Muscle of leg (tissue), 3 donors: ENCODE measurements at regions not wholly inside any gene's neighbourhood (a gene's known extent, or its start where the extent isn't known, plus 50 kb on each side); places are given as distances from the start of the nearest gene placed in this dataset.
A peak's percentile ranks its signal among the peaks of the same experiment; 100 is the strongest.

Source experiments
- DNase-seq: peaks from one replicate; pipeline ENCODE4 v3.0.0; 2013
- H3K27ac ChIP-seq: one replicate; pipeline ENCODE4 v1.5.1; 2013; ENCODE audit warnings: mild to moderate bottlenecking, low read length, control low read depth
- H3K27me3 ChIP-seq: one replicate; pipeline ENCODE4 v1.6.1; 2013; ENCODE audit warnings: low read length; ENCODE audit not compliant: control insufficient read depth, insufficient read depth
- H3K36me3 ChIP-seq: one replicate; pipeline ENCODE4 v1.6.1; 2013; ENCODE audit warnings: low read length; ENCODE audit not compliant: control insufficient read depth, insufficient read depth
- H3K4me1 ChIP-seq: one replicate; pipeline ENCODE4 v1.6.1; 2013; ENCODE audit warnings: low read length; ENCODE audit not compliant: control insufficient read depth, insufficient read depth
- H3K4me3 ChIP-seq: one replicate; pipeline ENCODE4 v1.5.1; 2013; ENCODE audit warnings: low read length, control low read depth
- H3K9me3 ChIP-seq: replicated peaks from 2 replicates; pipeline ENCODE4 v1.6.1; 2013; ENCODE audit warnings: low read depth, low read length; ENCODE audit not compliant: control insufficient read depth
- WGBS: methylation state at CpG from one replicate; pipeline ENCODE4 v1.1.5; 2013; ENCODE audit warnings: missing lambda C conversion rate; ENCODE audit not compliant: insufficient coverage; 5-methylcytosine and 5-hydroxymethylcytosine counted together

DNA sequence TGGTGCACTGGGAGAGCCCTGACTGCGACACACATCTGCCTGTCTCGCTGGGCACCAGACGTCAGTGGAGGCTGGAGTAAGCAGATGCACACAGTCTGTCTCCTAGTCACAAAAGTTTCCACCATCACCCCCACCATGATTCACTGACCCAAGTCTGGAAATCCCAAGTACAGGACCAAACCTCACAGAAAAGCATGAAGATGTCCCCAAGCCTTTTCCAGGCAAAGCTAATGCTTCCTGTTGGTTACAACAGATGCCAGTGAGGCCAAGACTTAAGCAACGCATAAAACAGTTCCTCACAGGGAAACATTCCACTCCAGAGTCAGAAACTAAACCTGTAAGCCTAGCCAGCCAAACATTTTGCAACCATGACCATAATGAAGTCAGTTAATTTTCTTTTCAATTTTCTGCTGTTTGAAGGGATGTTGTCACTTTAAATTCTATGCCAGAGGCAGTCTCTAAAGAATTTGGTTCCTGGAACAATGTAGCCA, 259.3 kb upstream of the SLC30A5 start:
- WGBS, result 62% methylated on average over 3 of the region's 4 CpGs
- no peaks in the 10 kb centered on the region for H3K4me1 ChIP-seq
- no peaks in the 10 kb centered on the region for H3K27me3 ChIP-seq
- no peaks in the 10 kb centered on the region for H3K36me3 ChIP-seq
- peak; percentile 68 for DNase-seq
- no peak overlapping the region for H3K4me3 ChIP-seq
- H3K27ac ChIP-seq, result peak overlapping the region; percentile 31
- H3K9me3 ChIP-seq, result no peaks in the 10 kb centered on the region

DNA sequence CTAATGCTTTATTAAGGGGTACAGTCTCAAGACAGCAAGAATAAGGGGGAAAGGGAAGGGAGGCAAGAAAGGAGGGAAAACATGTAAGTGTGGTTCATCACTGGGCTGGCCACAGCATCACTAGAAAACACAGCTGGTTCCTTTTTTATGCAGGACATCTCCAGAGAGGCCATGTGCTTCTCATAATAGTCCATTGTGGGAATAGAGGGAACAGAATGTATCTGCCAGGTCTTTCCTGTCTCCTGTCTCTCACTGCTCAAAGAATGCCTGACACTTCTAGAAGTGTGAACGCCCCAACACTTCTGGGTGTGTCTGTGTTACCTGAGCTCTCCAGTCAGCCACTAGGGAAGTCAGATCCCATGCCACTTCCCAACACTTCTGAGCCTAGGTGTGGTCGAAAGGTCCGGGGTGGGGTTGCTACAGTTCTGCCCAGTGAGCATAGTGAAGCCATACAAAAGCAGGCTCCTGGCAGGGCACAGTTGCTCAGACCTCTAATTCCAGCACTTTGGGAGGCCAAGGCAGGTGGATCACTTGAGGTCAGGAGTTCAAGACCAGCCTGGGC, 255.6 kb upstream of the SLC30A5 start:
- Histone ChIP-seq H3K36me3 (no peaks in the 10 kb centered on the region), H3K9me3 (no peaks in the 10 kb centered on the region), H3K4me3 (no peak overlapping the region), H3K27ac (no peak overlapping the region), H3K27me3 (no peaks in the 10 kb centered on the region), H3K4me1 (no peaks in the 10 kb centered on the region)
- no peak for DNase-seq
- WGBS, result 87% methylated on average over 3 of the region's 3 CpGs

DNA sequence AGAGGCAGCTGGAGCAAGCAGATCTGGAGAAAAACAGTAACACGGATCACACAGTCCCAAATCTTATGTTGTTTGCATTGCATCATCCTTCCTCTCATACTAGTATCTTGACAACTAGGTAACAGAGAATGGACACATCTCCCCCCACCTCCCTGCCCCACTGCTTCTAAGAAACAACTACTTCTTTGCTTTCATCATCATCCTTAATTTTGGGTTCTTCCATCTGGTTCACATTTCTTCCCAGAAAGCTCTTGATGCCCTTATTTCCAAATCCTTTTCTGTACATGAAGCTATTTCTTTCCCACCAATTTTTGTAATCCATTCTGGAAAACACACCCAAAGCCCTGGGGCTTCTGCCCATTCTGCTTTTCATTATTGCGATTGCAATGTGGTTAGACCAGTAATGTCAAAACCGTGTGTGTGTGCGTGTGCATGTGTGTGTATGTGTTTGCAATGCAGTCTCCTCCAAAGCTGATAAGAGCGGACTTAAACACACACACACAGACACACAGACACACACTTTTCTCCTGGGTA, 254.7 kb upstream of the SLC30A5 start:
- WGBS, result no CpG with 5 or more reads among the region's 5 CpGs
- peak; percentile 44 for DNase-seq
- no peaks in the 10 kb centered on the region for H3K36me3 ChIP-seq
- H3K27ac ChIP-seq, result no peak overlapping the region
- H3K4me1 ChIP-seq, result no peaks in the 10 kb centered on the region
- no peaks in the 10 kb centered on the region for H3K9me3 ChIP-seq
- no peak overlapping the region for H3K4me3 ChIP-seq
- no peaks in the 10 kb centered on the region for H3K27me3 ChIP-seq

GRCh38 chr5:68843624-68844364, 250.0 kb upstream of the SLC30A5 start:
- Histone ChIP-seq H3K4me3 (no peak overlapping the region), H3K9me3 (no peaks in the 10 kb centered on the region), H3K36me3 (no peaks in the 10 kb centered on the region), H3K27ac (no peak overlapping the region), H3K27me3 (no peaks in the 10 kb centered on the region), H3K4me1 (no peaks in the 10 kb centered on the region)
- no peak for DNase-seq
- no CpG with 5 or more reads among the region's 3 CpGs for WGBS

DNA sequence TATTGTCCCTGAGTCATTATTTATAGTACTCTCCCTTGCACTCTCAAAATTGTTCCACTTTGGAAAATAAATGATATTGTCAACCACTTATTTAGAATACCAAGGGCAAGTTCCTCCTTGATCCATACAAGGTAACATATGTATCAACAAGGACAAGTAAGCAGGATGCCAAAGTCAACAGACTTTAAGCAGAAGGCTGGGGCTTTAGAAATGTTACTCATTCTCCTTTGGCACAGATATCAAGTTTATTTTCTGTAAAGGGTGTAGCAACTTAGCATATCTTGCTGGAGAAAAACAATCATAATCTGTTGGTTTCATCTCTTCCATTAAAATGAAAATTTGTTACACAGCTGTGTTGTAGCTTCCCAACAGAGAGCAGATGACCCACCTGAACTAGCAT, 248.7 kb upstream of the SLC30A5 start:
- H3K36me3 ChIP-seq, result no peaks in the 10 kb centered on the region
- H3K4me3 ChIP-seq, result no peak overlapping the region
- no peak for DNase-seq
- H3K4me1 ChIP-seq, result no peaks in the 10 kb centered on the region
- no peak overlapping the region for H3K27ac ChIP-seq
- no peaks in the 10 kb centered on the region for H3K27me3 ChIP-seq
- H3K9me3 ChIP-seq, result no peaks in the 10 kb centered on the region

DNA sequence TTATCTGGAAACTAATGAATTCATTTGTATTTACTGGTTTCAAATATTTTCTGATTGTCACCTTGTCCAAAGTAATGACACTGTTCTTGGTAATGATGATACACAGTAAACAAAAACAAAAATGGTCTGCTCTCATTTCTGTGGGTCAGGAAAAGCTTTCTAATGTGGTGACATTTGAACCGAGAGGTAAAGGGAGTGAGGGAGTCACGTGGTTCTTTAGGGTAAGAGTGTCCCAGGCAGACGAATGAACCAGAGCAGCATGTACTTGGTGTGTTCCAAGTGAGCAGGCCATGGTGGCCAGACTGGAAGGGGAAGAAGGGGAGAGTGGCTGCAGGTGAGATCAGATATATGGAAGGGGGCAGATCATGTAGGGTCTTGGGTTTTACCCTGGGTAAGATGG, 247.0 kb upstream of the SLC30A5 start:
- no peaks in the 10 kb centered on the region for H3K27me3 ChIP-seq
- no peaks in the 10 kb centered on the region for H3K4me1 ChIP-seq
- no peaks in the 10 kb centered on the region for H3K9me3 ChIP-seq
- no peak overlapping the region for H3K27ac ChIP-seq
- DNase-seq, result no peak
- H3K4me3 ChIP-seq, result no peak overlapping the region
- H3K36me3 ChIP-seq, result no peaks in the 10 kb centered on the region
- WGBS, result 81% methylated on average over 3 of the region's 3 CpGs

DNA sequence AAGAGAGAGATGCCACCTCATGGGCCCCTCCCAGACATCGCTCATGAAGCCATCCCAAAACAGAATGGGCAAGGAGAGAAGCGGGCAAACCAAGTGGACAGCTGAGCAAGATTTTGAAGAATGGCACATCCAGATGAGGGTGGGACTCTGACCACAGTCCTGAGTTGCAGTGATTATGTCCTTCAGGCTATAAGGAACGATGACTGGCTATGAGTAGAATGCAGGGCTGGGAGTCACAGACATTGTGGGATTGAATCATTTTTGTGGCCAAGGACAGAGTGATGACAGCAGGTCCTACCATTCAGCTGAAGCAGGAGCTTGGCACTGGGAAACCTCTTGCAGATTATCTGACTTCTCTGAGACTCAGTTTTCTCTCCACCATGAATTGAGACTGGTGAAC, 245.7 kb upstream of the SLC30A5 start:
- no peak overlapping the region for H3K4me3 ChIP-seq
- H3K27ac ChIP-seq, result no peak overlapping the region
- H3K4me1 ChIP-seq, result no peaks in the 10 kb centered on the region
- no peak for DNase-seq
- WGBS, result 80% methylated on average over 3 of the region's 3 CpGs
- H3K27me3 ChIP-seq, result no peaks in the 10 kb centered on the region
- H3K9me3 ChIP-seq, result peaks cover 3% of the 10 kb centered on the region
- H3K36me3 ChIP-seq, result no peaks in the 10 kb centered on the region

- peaks cover 3% of the 10 kb centered on the region for H3K9me3 ChIP-seq
- no peak overlapping the region for H3K4me3 ChIP-seq
- H3K27ac ChIP-seq, result no peak overlapping the region
- H3K36me3 ChIP-seq, result no peaks in the 10 kb centered on the region
- no peak for DNase-seq
- no peaks in the 10 kb centered on the region for H3K27me3 ChIP-seq
- H3K4me1 ChIP-seq, result no peaks in the 10 kb centered on the region
Measured at GRCh38 chr5:68849103-68849502, 244.7 kb upstream of the SLC30A5 start.

DNA sequence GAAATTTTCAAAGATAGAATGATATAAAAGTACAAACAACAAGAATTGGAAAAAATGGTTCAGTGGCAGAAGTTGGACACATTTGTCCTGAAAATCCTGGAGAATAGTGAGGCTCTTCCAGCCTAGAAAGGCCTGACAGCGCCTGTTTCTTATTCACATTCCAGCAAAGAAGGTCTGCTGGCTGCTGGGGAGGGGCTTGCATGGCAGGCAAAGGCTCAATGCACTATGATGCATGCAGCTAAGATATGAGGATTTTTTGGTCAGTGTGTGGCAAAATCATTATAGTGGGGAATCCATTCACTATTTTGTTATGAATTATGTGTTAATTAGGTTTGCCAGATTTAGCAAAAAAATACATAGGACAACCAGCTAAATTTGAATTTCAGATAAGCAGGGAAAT, 243.9 kb upstream of the SLC30A5 start:
- Histone ChIP-seq H3K36me3 (no peaks in the 10 kb centered on the region), H3K4me1 (no peaks in the 10 kb centered on the region), H3K4me3 (no peak overlapping the region), H3K9me3 (peaks cover 3% of the 10 kb centered on the region), H3K27ac (no peak overlapping the region), H3K27me3 (no peaks in the 10 kb centered on the region)
- no peak for DNase-seq
- WGBS, result no CpG with 5 or more reads among the region's 1 CpG

DNA sequence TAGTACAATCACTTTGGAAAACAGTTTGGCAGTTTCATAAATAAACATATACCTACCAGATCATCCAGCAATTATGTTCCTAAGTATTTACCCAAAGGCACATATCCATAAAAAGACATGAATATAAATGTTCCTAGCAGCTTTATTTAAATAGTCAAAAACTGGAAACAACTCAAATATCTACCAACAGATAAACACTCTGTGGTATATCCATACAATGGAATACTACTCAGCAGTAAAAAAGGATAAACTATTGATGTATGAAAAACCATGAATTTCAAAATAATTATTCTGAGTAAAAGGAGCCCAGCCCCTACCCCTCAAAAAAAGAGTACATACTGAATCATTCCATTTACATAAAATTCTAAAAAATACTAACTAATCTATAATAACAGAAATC, 232.7 kb upstream of the SLC30A5 start:
- Histone ChIP-seq H3K9me3 (no peaks in the 10 kb centered on the region), H3K27me3 (no peaks in the 10 kb centered on the region), H3K4me1 (no peaks in the 10 kb centered on the region), H3K36me3 (no peaks in the 10 kb centered on the region), H3K4me3 (no peak overlapping the region), H3K27ac (no peak overlapping the region)
- DNase-seq, result no peak
